ENCODE measurements at regions not wholly inside any gene's neighbourhood (a gene's known extent, or its start where the extent isn't known, plus 50 kb on each side); places are given as distances from the start of the nearest gene placed in this dataset.

DNA sequence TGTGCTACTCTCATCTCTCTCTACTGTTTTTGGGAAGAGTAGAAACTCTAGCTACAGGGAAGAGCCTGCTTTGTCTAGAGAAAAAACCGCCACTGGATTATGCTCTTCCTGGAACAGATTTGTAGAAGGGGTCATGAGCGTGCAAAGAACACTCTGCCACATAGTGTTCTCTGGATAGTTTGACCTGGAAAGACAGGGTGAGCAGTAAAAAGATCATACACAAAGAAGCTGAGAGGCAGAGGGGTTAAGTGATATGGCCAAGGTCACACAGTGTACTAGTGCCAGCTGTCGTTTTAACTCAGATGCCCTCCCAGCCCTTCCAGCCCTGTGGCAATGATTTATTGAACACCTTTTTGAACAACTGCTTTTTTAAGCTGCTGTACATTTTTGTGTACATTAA lies 182.2 kb downstream of the NNT start:
- H2AFZ ChIP-seq (ENCODE audit: low read length) = no peak overlapping the region
- H3K4ac ChIP-seq (ENCODE audit: low read depth, low read length) = no peak overlapping the region
- no peak overlapping the region for H3T11ph ChIP-seq (ENCODE audit: low read length)
- H3K23ac ChIP-seq (ENCODE audit: insufficient read length, low read depth, low read length) = no peak overlapping the region
- Mint-ChIP-seq H3K9me3 (peaks cover 0 to 22% of the 10 kb centered on the region in 2 experiments), H3K36me3 (ENCODE audit: insufficient read depth in 1 of 3, low read depth in 3 of 3) (peaks cover 0 to 21% (median 9%) of the 10 kb centered on the region in 3 experiments), H3K27ac (no peak overlapping the region), H3K4me1 (no peaks in the 10 kb centered on the region), H3K27me3 (ENCODE audit: low read depth) (no peaks in the 10 kb centered on the region), H3K4me3 (no peak overlapping the region)
- H3K9me3 ChIP-seq (ENCODE audit: control insufficient read depth, low read depth, low read length) = peaks cover 6% of the 10 kb centered on the region
- no peak overlapping the region for H3K56ac ChIP-seq (ENCODE audit: insufficient read length, low read depth, low read length)
- no peak overlapping the region for H2BK15ac ChIP-seq (ENCODE audit: low read depth, low read length)
- no peaks in the 10 kb centered on the region for H3K23me2 ChIP-seq (ENCODE audit: insufficient read length, low read depth, low read length, poor library complexity, severe bottlenecking)
- no peaks in the 10 kb centered on the region for H3K4me1 ChIP-seq (ENCODE audit: insufficient read depth, low read length)
- no peak overlapping the region for H2BK5ac ChIP-seq (ENCODE audit: insufficient read length, low read length)
- no peaks in the 10 kb centered on the region for H3K79me1 ChIP-seq (ENCODE audit: insufficient read depth, low read depth, low read length, poor library complexity, severe bottlenecking)
- H3K4me2 ChIP-seq (ENCODE audit: insufficient read depth, insufficient read length, low read length) = no peak overlapping the region
- no peak overlapping the region for H3K18ac ChIP-seq (ENCODE audit: insufficient read length, low read depth, low read length)
- no peak overlapping the region for H2AK5ac ChIP-seq (ENCODE audit: insufficient read length, low read length)
- no peak overlapping the region for H2BK12ac ChIP-seq (ENCODE audit: insufficient read length, low read depth, low read length)
- no peak for TF ChIP-seq CTCF (conservative IDR thresholded peaks at IDR 0.05)
- WGBS (ENCODE audit: extremely low coverage, insufficient read length, low lambda C conversion rate) = no CpG with 5 or more reads among the region's 3 CpGs
- DNase-seq = no peak
- no peaks in the 10 kb centered on the region for H4K20me1 ChIP-seq (ENCODE audit: control insufficient read depth, insufficient read depth, insufficient read length)
- H4K91ac ChIP-seq (ENCODE audit: insufficient read length, low read depth, low read length) = no peak overlapping the region
- H3K79me2 ChIP-seq (ENCODE audit: insufficient read depth, low read length) = no peaks in the 10 kb centered on the region
- H3K14ac ChIP-seq (ENCODE audit: insufficient read depth, low read length) = no peak overlapping the region
- no peak overlapping the region for H3K27ac ChIP-seq (ENCODE audit: insufficient read length, low read depth, low read length)
- H3K27me3 ChIP-seq (ENCODE audit: insufficient read depth, low read length) = no peaks in the 10 kb centered on the region
- no peak overlapping the region for H2BK120ac ChIP-seq (ENCODE audit: low read depth, low read length, poor library complexity, severe bottlenecking)
- H3K9ac ChIP-seq (ENCODE audit: extremely low read depth, insufficient read length, low read length) = no peak overlapping the region
- no peak overlapping the region for H4K8ac ChIP-seq (replicated peaks; ENCODE audit: insufficient read length, low read depth, low read length)
- no peak overlapping the region for H2BK20ac ChIP-seq (ENCODE audit: low read depth, low read length, poor library complexity, severe bottlenecking)
- H4K5ac ChIP-seq (ENCODE audit: insufficient read length, low read depth, low read length) = no peak overlapping the region

Measured in H9 (cell line).